Bronchial epithelial cell (primary cell): ENCODE measurements at regions not wholly inside any gene's neighbourhood (a gene's known extent, or its start where the extent isn't known, plus 50 kb on each side); places are given as distances from the start of the nearest gene placed in this dataset.

Experiments
- DNase-seq: peaks from one replicate; pipeline ENCODE4 v3.0.0-alpha.2; 2010; ENCODE audit warnings: low read depth
- FAIRE-seq: peaks from 2 replicates; lab custom pipeline; 2011; peaks lifted over from hg19 to GRCh38; lab: Jason Lieb, UNC
- H3K27me3 ChIP-seq: 2 replicates; pipeline ENCODE4 v1.5.1; 2011; ENCODE audit warnings: low read length; ENCODE audit not compliant: control insufficient read depth, insufficient read depth
- H3K36me3 ChIP-seq: 2 replicates; pipeline ENCODE4 v1.5.1; 2011; ENCODE audit warnings: low read length; ENCODE audit not compliant: control insufficient read depth, insufficient read depth
- H3K4me3 ChIP-seq: 2 replicates; pipeline ENCODE4 v1.5.1; 2011; ENCODE audit warnings: mild to moderate bottlenecking, low read depth, low read length, control low read depth
- TF ChIP-seq, protein P1 (sequence below): IDR thresholded peaks from 2 replicates; pipeline ENCODE4 v1.5.1; 2011; ENCODE audit warnings: mild to moderate bottlenecking, moderate library complexity, low read length, control low read depth, inconsistent platforms; ENCODE audit not compliant: insufficient read depth, severe bottlenecking

DNA sequence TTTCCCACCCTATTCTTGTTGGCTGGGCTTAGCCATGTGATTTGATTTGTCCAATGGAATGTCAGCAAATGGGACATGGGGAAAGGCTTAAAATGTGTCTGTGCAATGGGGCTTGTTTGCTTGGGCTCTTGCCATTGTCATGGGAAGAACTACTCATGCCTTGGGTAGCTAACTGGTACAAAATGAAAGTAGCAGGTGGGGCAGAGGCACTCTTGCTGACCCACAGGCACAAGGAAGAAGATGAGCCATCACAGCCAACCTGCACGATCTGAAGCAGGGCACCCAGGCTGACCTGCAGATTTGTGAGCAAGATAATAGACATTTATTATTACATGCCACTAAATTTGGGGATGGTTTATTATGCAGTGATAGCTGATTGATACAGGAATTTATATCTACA lies 305.9 kb upstream of the CAMK1G start:
- TF ChIP-seq, protein P1, sequence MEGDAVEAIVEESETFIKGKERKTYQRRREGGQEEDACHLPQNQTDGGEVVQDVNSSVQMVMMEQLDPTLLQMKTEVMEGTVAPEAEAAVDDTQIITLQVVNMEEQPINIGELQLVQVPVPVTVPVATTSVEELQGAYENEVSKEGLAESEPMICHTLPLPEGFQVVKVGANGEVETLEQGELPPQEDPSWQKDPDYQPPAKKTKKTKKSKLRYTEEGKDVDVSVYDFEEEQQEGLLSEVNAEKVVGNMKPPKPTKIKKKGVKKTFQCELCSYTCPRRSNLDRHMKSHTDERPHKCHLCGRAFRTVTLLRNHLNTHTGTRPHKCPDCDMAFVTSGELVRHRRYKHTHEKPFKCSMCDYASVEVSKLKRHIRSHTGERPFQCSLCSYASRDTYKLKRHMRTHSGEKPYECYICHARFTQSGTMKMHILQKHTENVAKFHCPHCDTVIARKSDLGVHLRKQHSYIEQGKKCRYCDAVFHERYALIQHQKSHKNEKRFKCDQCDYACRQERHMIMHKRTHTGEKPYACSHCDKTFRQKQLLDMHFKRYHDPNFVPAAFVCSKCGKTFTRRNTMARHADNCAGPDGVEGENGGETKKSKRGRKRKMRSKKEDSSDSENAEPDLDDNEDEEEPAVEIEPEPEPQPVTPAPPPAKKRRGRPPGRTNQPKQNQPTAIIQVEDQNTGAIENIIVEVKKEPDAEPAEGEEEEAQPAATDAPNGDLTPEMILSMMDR = no peak
- no peak for FAIRE-seq
- Histone ChIP-seq H3K36me3 (no peaks in the 10 kb centered on the region), H3K27me3 (no peaks in the 10 kb centered on the region), H3K4me3 (no peak overlapping the region)
- no peak for DNase-seq

DNA sequence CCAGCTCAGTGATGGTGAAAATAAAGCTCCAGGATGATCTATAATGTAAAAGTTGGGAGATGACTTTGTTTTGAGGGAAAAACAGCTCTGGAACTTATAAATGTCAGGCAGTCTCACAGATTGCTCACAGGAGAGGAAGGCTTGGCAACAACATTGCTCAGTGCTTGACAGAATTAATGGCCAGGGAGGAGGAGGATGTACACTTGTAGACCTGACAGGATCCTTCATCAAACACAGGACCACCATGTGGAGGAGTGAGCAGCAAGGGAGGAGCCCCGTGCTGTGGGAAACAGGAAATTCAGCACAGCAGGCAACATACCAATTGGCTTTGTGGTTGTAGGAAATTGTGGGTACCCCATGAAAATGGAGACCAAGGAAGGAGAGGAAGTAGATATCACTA lies 291.8 kb upstream of the CAMK1G start:
- DNase-seq (no peak), FAIRE-seq (no peak)
- Histone ChIP-seq H3K4me3 (no peak overlapping the region), H3K27me3 (no peaks in the 10 kb centered on the region), H3K36me3 (no peaks in the 10 kb centered on the region)
- TF ChIP-seq, protein P1 = no peak

DNA sequence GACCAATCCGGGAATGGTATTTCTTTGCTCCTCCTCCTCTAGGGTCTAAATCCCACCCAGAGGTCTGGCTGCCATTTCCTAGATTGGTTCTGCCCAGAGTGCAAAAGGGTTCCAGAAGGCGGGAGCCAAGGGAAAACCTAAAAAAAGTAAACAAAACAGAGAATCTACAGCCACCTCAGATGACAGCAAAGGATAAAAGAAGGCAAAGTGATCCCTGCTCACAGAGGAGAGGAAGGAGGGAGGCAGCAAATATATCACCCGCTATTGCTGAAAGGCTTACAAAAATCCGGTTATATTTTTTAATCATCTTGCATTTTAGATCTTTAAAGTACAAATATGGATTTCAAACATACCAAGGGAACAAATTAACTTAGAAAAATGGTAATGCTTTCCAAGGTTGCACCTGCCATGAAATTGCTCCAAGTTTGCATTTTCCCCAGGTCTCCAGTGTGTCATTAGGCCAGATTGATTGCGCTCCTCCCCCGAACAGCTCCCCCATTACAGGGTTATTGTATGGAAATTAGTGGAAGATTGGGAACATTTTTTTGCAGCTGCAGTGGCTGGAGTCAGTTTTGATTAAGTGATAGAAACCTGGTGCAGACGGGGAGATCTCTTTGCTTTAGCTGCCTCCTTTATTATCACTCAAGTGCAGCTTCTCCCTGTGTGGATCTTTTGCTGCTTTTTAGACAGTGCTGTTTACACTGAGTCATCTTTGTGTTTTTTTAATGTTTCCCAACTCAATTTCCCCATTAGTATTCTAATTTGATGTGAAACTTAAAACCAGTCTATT lies 280.5 kb upstream of the CAMK1G start:
- peaks cover 2% of the 10 kb centered on the region for H3K27me3 ChIP-seq
- no peaks in the 10 kb centered on the region for H3K36me3 ChIP-seq
- TF ChIP-seq, protein P1 = no peak
- DNase-seq (peak; percentile 36), FAIRE-seq (no peak)
- no peak overlapping the region for H3K4me3 ChIP-seq

DNA sequence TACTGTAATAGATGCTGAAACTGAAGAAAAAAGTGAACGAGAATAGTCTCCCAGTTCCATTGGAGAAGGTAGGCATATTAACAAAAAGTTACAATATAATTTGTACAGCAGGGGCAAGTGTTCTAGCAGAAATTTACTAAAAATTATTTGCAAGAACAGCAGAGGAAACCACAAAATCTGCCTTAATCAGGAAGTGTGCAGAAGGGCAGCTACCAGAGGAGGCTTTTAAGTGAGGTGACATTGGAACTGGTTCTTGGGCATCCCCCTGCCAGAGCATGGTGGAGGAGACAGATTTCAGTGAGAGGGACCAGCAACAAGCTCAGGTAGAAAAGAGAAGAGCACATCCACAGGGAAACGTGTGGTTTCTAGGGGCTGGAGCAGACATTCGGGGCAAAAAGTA lies 279.3 kb upstream of the CAMK1G start:
- peaks cover 2% of the 10 kb centered on the region for H3K27me3 ChIP-seq
- FAIRE-seq = no peak
- DNase-seq = no peak
- no peaks in the 10 kb centered on the region for H3K36me3 ChIP-seq
- TF ChIP-seq, protein P1 = no peak
- no peak overlapping the region for H3K4me3 ChIP-seq

- FAIRE-seq = no peak
- TF ChIP-seq, protein P1 = no peak
- peaks cover 3% of the 10 kb centered on the region for H3K27me3 ChIP-seq
- H3K4me3 ChIP-seq = no peak overlapping the region
- H3K36me3 ChIP-seq = no peaks in the 10 kb centered on the region
- no peak for DNase-seq
Observed at GRCh38 chr1:209305221-209305954, 278.1 kb upstream of the CAMK1G start.
